Activated CD4-positive, alpha-beta T cell treated with anti-CD3 and anti-CD28 coated beads, Interleukin-2, amount 50 U/mL, for 4 hours (primary cell): ENCODE measurements at regions not wholly inside any gene's neighbourhood (a gene's known extent, or its start where the extent isn't known, plus 50 kb on each side); places are given as distances from the start of the nearest gene placed in this dataset.
"Not testable (repeated sequence)": the region's sequence is repeated elsewhere in the genome, so short reads cannot be mapped to it uniquely, and the experiment has no call there.

Experiments
- DNase-seq, 2 experiments: peaks; one replicate each; pipeline ENCODE4 v3.0.0-alpha.2; 2020

GRCh38 chr7:55743454-55743717 is 119.2 kb downstream of the SEPTIN14 start:
- DNase-seq: not testable (repeated sequence)

DNA sequence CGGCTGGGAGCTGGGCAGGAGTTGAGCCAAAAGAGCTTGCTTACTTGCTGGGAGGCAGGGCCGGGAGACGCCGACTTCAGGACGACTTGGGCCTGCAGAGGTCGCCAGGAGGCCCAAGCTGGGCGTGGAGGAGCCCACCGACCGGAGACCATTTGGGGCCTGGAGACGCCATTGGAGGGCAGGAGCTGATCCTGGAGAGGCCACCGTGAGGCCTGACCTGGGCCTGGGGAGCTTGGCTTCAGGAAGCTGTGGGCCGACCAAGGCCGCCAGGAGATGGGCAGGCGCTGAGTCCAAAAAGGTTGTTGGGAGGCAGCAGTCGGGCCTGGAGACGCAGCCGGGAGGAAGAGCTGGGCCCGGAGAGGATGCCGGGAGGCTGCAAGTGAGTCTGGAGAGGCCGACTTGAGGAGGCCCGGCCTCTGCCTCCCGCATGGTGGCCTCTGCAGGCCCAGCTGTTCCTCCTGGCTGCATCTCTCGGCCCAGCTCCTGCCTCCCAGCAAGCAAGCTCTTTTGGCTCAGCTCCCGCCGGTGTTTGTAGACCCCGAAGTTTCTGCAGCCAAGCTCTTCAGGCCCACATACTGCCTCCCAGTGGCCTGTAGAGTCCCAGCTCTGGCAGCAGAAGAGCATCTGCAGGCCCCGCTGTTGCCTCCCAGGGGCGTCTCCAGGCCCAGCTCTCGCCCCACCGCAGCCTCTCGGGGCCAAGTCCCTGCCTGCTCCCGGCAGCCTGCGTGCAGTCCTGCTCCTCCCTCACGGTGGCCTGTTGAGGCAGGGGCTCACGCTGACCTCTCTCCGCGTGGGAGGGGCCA is 119.7 kb downstream of the SEPTIN14 start:
- DNase-seq: not testable (repeated sequence)

GRCh38 chr7:55741721-55742631 is 120.6 kb downstream of the SEPTIN14 start:
- DNase-seq: not testable (repeated sequence)

GRCh38 chr7:55740633-55741250 is 121.8 kb downstream of the SEPTIN14 start:
- not testable (repeated sequence) for DNase-seq

GRCh38 chr7:55740053-55740452 is 122.5 kb downstream of the SEPTIN14 start:
- DNase-seq: not testable (repeated sequence)

- not testable (repeated sequence) for DNase-seq
Measured at GRCh38 chr7:55736641-55737221, 125.8 kb downstream of the SEPTIN14 start.

DNA sequence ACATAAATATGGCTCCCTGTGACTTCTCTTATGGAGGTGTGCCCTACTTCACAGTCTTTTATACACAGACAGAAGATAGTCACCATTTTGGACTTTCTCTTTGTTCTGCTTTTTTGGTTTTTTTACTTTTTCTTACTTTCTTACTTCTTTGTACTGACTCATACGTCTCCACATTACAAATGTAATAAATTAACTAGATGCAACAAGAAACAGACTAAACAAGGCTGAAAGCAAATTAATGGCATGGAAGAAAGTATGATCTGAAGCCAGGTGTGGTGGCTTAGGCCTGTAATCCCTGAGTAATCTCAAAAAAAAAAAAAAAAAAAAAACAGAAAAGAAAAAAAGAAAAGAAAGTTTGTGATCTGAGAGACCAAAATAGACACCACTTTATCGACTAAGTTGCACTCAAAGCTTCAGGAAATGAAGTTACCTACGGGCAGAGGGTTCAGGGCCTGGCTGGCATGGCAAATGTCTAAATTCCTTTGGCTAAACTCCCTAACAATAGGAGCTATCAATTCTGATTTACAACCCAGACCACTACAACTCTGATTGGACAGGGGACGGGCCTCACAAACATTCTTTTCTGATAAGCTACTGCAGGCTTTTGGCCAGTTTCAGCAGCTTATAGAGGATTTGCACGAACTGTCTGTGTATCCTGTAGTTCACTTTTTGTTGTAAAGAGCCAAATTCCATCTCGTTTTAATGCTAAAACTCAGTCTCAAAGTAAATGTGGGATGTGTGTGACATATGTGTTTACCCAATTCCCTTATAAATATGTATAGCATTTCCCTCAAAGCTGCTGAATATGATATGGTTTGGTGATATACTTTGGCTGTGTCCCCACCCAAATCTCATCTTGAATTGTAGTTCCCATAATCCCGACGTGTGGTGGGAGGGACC is 129.1 kb downstream of the SEPTIN14 start:
- no peak for DNase-seq

DNA sequence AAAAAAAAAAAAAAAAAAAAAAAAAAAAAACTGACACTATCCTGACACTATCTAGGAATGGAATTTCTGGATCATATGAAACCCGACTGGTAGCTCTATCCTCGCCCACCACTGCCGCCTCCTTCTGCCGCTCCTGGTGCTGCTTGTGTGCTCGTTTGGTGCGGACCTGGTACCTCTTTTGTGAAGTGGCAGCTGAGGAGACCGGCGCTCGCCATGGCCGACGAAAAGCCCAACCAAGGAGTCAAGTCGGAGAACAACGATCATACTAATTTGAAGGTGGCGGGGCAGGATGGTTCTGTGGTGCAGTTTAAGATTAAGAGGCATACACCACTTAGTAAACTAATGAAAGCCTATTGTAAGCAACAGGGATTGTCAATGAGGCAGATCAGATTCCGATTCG is 130.6 kb downstream of the SEPTIN14 start:
- DNase-seq: no peak

- DNase-seq: no peak
Measured at GRCh38 chr7:55730197-55730596, 132.4 kb downstream of the SEPTIN14 start.

- no peak for DNase-seq
Measured at GRCh38 chr7:55723621-55723941, 139.0 kb downstream of the SEPTIN14 start.

DNA sequence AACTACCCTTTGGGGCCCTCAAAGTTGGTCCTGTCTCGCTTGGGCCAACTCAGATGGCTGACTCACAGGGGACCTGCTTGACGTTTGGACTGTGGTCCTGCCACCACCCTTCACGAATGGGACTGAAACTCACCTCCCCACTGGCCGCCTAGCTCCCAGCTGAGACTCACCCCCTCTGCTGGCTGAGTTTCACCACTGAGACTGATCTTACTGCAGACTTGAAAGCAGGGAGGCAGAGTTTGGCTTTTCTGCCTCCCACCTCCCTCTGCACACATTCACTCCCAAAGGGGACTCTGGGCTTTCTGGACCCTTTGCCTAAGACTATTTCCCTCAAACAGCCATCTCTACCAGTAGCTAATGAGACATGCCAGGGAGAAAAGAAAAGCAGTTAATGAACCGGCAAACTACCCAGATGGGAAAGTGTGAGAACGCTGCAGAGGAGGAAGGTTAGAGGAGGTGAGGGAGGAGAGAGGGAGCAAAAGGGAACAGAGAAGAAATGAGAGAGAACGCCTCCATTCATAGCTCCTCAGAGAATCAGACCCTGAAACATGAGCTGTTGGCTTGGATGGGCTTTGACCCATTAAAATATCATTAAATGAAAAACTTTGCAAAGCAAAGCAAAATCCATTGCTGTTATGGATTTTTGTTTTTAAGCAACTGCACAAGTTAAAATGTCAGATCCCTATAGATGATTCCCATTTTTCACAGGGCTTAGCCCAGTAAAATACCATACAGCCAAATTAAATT is 139.5 kb downstream of the SEPTIN14 start:
- not testable (repeated sequence) for DNase-seq

- DNase-seq: not testable (repeated sequence)
Measured at GRCh38 chr7:55721004-55721403, 141.5 kb downstream of the SEPTIN14 start.

DNA sequence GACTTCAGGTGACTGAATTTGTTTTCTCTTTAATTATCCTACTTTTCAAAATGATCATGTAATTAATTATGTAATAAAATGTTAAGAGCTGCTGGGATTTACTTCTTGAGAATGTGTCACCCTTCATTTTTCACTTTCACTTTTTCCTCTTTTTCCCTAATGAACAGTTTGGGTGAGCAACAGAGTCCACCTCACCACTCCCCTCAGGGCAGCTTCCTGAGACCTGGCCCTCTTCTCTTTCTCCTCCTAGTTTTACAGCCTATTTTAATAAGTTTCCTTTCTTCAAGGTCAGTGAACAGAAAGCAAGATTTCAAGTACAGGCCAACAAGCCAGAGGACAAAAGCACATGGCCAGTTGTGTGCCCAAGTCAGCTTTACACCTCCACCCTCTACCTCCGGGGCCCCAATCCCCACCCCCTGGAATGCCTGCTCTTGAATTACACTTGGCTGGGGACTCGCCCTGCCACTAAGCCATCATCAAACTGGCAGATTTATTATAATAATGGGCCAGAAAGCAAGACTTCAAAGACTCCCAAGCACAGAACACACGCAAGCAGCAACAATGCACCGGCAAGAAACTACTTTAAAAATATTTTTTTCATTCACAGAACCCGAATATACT is 143.1 kb upstream of the VOPP1 start:
- DNase-seq: not testable (repeated sequence)

DNA sequence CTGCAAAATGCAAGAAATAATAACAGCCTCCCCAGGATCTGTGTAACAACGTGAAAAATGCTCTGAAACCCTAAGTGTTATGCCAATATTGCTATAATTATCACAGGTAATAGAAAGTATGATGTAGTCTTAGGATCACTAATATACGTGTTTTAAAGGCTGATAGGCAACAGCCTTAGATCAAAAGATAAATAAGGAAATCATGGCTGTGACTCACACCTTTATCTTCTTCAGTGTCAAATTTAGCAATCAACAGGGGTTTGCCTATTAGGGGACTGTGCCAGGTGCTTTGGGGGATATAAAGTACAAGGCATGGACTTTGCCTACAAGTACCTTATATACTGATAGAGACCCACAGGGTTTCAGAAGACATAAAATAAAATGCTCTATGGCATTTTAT is 142.1 kb upstream of the VOPP1 start:
- DNase-seq: not testable (repeated sequence)

DNA sequence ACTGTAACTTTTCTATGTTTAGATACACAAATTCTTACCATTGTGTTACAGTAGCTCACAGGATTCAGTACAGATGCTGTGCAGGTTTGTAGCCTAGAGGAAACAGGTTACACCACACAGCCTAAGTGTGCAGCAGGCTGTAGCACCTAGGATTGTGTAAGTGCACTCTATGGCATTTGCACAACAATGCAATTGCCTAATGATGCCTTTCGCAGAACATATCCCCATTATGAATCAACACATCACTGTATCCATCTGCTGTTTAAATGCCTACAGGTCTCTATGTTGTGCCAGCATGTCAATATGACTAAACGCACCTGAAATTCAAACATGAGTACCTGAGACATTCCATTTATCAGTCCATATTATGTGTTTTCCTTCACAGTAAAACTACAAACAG is 138.0 kb upstream of the VOPP1 start:
- not testable (repeated sequence) for DNase-seq

DNA sequence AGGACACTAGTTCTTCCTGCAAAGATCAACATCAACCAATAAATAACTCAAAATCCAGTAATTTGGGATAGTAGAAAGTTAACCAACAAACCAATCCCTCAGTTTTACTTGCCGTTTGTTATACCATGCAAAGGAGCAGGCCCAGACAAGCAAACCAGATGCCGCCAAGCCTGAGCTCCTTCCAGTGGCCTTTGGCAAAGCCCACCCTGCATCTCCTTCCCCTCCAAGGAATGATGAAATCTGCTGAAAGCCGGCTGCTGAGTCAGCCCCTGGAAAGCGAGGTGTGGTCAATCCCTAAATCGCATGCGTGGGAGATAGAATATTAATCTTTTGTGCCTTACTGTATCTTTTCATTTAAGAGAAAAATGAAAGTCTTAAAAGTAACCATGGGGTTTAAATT is 135.7 kb upstream of the VOPP1 start:
- not testable (repeated sequence) for DNase-seq

GRCh38 chr7:55707410-55707809 is 135.1 kb upstream of the VOPP1 start:
- not testable (repeated sequence) for DNase-seq

DNA sequence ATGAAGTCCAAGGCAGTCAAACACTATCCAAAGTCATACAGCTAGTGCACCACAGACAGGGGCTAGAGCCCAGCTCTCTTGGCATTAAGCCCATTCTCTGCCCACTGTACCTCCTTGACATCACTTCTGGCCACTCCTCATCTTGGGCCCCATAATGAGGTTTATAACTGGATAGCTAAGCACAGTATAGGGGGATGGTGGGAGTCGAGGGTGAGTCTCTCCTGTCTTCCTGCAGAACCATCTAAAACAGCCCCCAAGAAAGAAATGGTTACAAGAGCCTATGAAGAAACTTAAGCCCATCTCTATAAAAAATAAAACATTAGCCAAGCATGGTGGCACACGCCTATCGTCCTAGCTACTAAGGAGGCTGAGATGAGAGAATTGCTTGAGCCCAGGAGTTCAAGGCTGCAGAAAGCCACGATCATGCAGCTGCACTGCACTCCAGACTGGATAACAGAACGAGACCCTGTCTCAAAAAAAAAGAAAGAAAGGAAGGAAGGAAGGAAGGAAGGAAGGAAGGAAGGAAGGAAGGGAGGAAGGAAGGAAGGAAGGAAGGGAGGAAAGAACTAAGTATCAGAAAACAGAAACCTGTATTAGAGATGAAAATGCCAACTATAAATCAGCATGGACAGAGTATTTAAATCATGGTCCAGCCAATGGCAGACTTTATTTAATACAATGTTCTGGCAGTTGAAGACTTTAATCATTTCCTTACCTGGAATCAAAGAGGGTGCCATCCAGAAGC is 134.3 kb upstream of the VOPP1 start:
- DNase-seq: not testable (repeated sequence)

- DNase-seq: not testable (repeated sequence)
Measured at GRCh38 chr7:55705728-55706450, 133.6 kb upstream of the VOPP1 start.
